GM21528 (cell line): ENCODE measurements at regions not wholly inside any gene's neighbourhood (a gene's known extent, or its start where the extent isn't known, plus 50 kb on each side); places are given as distances from the start of the nearest gene placed in this dataset.
"Not testable (repeated sequence)": the region's sequence is repeated elsewhere in the genome, so short reads cannot be mapped to it uniquely, and the experiment has no call there.

Experiments used
- ATAC-seq: cut with Tn5 transposase; IDR thresholded peaks from one replicate; pipeline ENCODE4 v1.9.1; 2021; ENCODE audit warnings: mild to moderate bottlenecking, moderate library complexity; ENCODE audit not compliant: unreplicated experiment, low FRiP score

- ATAC-seq: no peak
These were observed 118.3 kb upstream of the NDUFV2 start for GRCh38 chr18:8984131-8984721.

DNA sequence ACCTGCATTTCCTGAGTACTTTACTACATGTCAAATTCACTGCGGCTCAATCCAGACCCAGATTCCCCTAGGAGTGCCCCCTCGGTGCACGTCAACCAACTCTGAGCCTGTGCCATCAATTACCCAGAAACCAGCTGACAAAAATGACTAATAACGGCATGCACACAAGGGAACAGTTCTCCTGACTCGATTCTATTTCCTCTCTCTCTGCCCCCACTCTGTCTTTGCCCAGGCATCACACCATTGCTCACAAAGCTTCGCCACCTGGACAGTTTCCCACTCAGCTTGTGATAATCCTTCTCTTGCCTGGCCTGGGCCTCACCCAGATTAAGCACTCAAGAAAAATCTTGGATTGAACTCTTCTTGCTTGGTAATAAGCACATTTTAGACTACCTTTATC lies 115.3 kb upstream of the NDUFV2 start:
- no peak for ATAC-seq

- no peak for ATAC-seq
These were observed 114.1 kb upstream of the NDUFV2 start for GRCh38 chr18:8988260-8988871.

GRCh38 chr18:8989017-8989416 lies 113.5 kb upstream of the NDUFV2 start:
- no peak for ATAC-seq

- ATAC-seq: no peak
These were observed 112.6 kb upstream of the NDUFV2 start for GRCh38 chr18:8989855-8990254.

- no peak for ATAC-seq
These were observed 112.0 kb upstream of the NDUFV2 start for GRCh38 chr18:8990276-8991031.

DNA sequence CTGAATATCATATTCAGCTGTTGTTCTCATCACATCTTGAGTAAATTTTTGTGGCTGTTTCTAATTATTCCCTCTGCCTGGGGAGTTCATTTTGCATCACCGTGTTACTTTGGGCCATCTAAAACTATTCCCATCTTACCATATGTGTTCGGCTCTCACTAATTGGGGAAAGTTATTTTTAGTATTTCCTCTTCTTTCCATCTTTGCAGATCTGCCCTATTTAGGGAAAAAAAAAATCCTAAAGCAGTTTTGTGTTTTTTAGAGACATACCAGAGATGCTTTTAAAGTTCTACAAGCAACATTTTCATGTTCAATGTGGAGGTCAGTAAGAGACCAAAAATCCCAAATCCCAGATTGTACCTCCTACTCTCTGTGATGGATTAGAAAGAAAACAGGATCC lies 111.3 kb upstream of the NDUFV2 start:
- no peak for ATAC-seq

DNA sequence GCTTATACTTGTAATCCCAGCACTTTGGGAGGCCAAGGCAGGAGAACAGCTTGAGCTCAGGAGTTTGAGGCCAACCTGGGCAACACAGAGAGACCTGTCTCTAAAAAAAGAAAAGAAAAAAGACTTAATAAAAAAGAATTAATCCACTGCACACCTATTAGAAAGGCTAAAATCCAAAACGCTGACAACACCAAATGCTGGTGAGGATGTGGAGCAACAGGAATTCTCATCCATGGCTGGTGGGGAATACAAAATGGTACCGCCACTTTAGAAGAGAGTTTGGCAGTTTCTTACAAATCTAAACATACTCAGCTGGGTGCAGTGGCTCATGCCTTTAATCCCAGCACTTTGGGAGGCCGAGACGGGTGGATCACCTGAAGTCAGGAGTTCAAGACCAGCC lies 110.0 kb upstream of the NDUFV2 start:
- ATAC-seq: not testable (repeated sequence)

- ATAC-seq: no peak
These were observed 107.9 kb upstream of the NDUFV2 start for GRCh38 chr18:8994603-8995002.

DNA sequence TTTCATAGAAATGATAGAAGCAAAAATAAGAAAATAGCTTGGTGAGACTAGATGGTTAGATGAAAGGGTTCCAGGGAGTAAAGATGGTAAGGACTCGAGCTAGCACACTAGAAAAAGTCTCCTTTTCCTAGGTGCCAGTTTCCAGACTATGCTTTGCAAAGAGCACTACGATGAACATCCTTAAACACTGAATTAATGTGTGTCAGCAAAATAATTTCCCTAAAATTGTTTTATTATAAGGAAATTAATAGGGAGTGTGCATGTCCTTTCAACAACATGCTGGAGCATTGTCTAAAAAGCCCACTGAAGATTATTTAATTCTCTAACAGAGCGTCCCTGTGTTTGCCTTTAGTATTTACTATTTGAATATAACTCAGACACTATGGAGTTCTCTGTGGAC lies 107.4 kb upstream of the NDUFV2 start:
- no peak for ATAC-seq

DNA sequence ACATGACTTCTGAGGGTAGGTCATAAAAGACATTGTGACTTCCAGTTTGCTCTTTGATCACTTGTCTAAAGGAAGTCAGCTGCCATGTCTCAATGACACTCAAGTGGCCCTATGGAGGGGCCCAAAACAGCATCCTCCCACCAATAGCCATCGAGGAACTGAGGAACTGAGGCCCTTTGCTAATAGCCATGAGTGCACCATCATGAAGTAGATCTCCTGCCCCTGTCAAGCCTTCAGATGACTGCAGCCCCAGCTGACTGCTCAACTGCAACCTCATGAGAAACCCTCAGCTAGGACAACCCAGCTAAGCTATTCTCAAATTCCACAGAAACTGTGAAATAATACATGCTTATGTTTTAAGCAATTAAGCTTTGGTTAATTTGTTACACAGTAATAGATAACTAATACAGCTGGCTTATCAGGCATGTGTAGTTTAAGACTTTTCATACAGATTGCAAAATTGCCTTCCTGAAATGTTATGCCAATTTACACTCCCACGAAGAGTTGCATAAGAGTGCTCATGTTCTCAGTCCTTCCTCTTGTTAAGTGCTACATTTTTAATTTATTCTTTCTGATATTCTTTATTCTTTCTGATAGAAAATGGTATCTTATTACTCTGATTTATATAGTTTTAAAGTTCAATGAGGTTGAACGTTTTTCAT lies 105.6 kb upstream of the NDUFV2 start:
- ATAC-seq: no peak

GRCh38 chr18:8997634-8998033 lies 104.9 kb upstream of the NDUFV2 start:
- no peak for ATAC-seq

GRCh38 chr18:8998481-8999217 lies 103.8 kb upstream of the NDUFV2 start:
- no peak for ATAC-seq

DNA sequence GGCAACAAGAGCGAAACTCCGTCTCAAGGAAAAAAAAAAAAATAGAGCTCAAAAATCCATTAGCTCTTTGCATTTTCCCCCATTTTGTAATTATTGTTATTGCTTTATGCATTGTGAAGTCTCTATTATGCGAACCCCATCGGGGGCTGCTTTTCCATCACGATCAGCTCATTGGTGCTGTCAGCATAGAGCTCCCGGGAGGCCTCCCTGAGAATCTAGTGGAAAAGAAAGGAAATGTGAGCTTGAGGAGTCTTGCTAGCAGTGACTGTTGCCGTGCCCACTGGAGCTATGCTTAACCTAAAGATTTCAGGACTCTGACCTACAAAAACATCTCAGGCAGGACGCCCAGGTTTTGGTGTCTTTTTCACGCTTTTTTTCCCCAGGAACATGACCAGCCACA lies 102.6 kb upstream of the NDUFV2 start:
- ATAC-seq: no peak

DNA sequence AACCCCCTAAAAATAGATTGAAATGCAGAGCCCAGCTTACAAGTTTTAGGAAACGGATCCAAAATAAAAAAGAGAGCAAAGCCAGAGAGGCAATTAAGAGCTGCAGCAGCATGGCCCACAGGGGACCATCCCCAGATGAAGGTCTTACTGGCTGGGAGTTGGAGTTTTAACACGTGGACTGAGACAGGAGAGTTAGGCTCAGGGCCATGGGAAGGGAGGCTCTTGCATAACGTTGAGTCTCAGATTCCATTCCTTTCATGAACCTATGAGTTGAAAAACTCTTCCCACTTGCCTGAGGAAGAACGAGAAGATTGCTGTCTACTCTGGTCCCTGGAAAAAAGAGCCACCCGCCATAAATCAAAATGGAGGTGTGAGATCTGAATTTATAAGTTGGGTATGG lies 101.8 kb upstream of the NDUFV2 start:
- ATAC-seq: no peak

GRCh38 chr18:9001209-9001608 lies 101.3 kb upstream of the NDUFV2 start:
- ATAC-seq: no peak

- no peak for ATAC-seq
These were observed 98.9 kb upstream of the NDUFV2 start for GRCh38 chr18:9003406-9004100.

DNA sequence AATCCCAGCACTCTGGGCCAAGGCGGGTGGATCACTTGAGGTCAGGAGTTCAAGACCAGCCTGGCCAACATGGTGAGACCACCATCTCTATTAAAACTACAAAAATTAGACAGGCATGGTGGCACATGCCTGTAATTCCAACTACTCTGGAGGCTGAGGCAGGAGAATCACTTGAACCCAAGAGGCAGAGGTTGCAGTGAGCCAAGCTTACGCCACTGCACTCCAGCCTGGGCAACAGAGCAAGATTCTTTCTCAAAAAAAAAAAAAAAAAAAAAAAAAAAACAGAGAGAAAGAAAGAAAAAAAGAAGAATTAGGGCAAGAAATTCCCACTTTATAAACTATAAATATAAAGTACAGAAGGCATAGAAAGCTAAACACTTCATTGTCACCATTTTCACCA lies 98.2 kb upstream of the NDUFV2 start:
- ATAC-seq: not testable (repeated sequence)

GRCh38 chr18:9007700-9008099 lies 94.8 kb upstream of the NDUFV2 start:
- not testable (repeated sequence) for ATAC-seq

DNA sequence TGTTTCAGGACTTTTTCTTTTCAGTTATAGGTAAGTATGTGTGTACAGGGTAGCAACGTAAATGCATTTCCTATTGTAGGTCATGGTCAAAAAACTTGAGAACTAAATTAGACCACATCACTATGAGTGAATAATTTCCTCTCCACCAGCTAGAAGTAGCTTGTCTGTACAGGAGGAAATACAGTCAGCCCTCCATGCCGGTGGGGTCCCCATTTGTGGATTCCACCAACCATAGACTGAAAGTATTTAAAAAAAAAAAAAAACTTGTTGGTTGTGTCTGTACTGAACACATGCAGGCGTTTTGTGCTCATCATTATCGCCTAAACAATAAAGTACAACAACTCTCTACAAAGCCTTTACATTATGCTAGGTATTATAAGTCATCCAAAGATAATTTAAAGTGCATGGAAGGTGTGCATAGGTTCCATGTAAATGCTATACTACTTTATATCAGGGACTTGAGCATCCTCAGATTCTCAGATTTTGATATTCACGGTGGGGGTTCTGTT lies 94.2 kb upstream of the NDUFV2 start:
- ATAC-seq: no peak
